MCF 10A (cell line): ENCODE measurements at regions not wholly inside any gene's neighbourhood (a gene's known extent, or its start where the extent isn't known, plus 50 kb on each side); places are given as distances from the start of the nearest gene placed in this dataset.

Experiments used
- BruUV-seq: library from RNA; stranded (reverse); fragments of 400-500 nt; replicated peaks from 2 replicates; lab custom pipeline; 2021; lab: Mats Ljungman, UMichigan
- CTCF ChIA-PET: fragments of 300-600 bp; sonication (Branson Sonifier 250); formaldehyde crosslinking; extraction: SDS; loops from one replicate; lab custom pipeline; 2021; ENCODE audit warnings: antibody characterized with exemption, inconsistent platforms; lab: Yijun Ruan, JAX
- POLR2A ChIA-PET: fragments of 300-600, 350-650 bp; sonication (Branson Sonifier 250); formaldehyde crosslinking; extraction: SDS; loops from one replicate; lab custom pipeline; 2020; ENCODE audit warnings: antibody characterized with exemption, inconsistent platforms; lab: Yijun Ruan, JAX
- DNase-seq: peaks from one replicate; pipeline ENCODE4 v3.0.0-alpha.2; 2018; ENCODE audit not compliant: unreplicated experiment
- H3K27ac Mint-ChIP-seq: one replicate; pipeline ENCODE4 v1.8.0; 2022; ENCODE audit warnings: mild to moderate bottlenecking, low read depth, mixed read lengths; ENCODE audit not compliant: unreplicated experiment
- H3K27me3 Mint-ChIP-seq: one replicate; pipeline ENCODE4 v1.8.0; 2022; ENCODE audit warnings: mixed read lengths; ENCODE audit not compliant: insufficient read depth, unreplicated experiment
- H3K36me3 Mint-ChIP-seq: one replicate; pipeline ENCODE4 v1.8.0; 2022; ENCODE audit warnings: mild to moderate bottlenecking, moderate library complexity, mixed read lengths; ENCODE audit not compliant: insufficient read depth, unreplicated experiment
- H3K4me1 Mint-ChIP-seq: one replicate; pipeline ENCODE4 v1.8.0; 2022; ENCODE audit warnings: mixed read lengths; ENCODE audit not compliant: insufficient read depth, unreplicated experiment
- H3K4me3 Mint-ChIP-seq: one replicate; pipeline ENCODE4 v1.8.0; 2022; ENCODE audit warnings: mild to moderate bottlenecking, moderate library complexity, mixed read lengths; ENCODE audit not compliant: unreplicated experiment
- H3K9me3 Mint-ChIP-seq: one replicate; pipeline ENCODE4 v1.8.0; 2022; ENCODE audit warnings: mixed read lengths; ENCODE audit not compliant: unreplicated experiment
- intact Hi-C: fragments of 100-400 bp; cut with micrococcal nuclease; formaldehyde crosslinking; loops from 2 replicates; pipeline ENCODE4 v1.14.1; 2022
- TF ChIP-seq, protein P1 (sequence below): fragments of 200-600 bp; IDR thresholded peaks from one replicate; pipeline ENCODE4 v1.8.0; 2022; ENCODE audit warnings: antibody characterized with exemption, mild to moderate bottlenecking; ENCODE audit not compliant: unreplicated experiment

DNA sequence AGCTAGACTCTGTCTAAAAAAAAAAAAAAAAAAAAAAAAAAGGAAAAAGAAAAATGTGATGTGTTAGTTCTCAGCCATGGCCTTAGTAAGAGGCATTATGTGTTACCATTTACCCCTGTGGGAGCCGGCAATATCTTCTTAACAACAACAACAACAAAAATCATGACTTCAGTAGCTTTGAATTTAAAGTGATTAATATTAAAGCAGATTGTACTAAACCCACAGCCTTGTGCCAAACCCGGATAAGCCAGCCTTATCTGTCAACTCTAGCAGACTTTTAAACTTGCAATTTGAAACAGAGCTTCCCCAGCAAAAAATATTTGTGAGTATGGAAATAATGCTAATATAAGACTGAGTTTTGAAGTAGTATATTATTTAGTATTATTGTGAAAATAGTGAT lies 462.1 kb upstream of the GNPDA2 start:
- TF ChIP-seq, protein P1, sequence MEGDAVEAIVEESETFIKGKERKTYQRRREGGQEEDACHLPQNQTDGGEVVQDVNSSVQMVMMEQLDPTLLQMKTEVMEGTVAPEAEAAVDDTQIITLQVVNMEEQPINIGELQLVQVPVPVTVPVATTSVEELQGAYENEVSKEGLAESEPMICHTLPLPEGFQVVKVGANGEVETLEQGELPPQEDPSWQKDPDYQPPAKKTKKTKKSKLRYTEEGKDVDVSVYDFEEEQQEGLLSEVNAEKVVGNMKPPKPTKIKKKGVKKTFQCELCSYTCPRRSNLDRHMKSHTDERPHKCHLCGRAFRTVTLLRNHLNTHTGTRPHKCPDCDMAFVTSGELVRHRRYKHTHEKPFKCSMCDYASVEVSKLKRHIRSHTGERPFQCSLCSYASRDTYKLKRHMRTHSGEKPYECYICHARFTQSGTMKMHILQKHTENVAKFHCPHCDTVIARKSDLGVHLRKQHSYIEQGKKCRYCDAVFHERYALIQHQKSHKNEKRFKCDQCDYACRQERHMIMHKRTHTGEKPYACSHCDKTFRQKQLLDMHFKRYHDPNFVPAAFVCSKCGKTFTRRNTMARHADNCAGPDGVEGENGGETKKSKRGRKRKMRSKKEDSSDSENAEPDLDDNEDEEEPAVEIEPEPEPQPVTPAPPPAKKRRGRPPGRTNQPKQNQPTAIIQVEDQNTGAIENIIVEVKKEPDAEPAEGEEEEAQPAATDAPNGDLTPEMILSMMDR, result no peak
- no peak for DNase-seq
- Mint-ChIP-seq H3K4me3 (no peak overlapping the region), H3K27me3 (no peaks in the 10 kb centered on the region), H3K27ac (no peak overlapping the region), H3K36me3 (no peaks in the 10 kb centered on the region), H3K4me1 (peaks cover 6% of the 10 kb centered on the region), H3K9me3 (peaks cover 7% of the 10 kb centered on the region)
- intact Hi-C loops, result no loop called here
- BruUV-seq, result no TSS peak
- ChIA-PET POLR2A (no interaction called here), CTCF (interaction anchor here (0.6 kb wide), 1 partner anchor 1141 kb away, joined by 4 read pairs; no protein-coding TSS in a partner anchor)

- Mint-ChIP-seq H3K9me3 (peaks cover 7% of the 10 kb centered on the region), H3K4me1 (peaks cover 6% of the 10 kb centered on the region), H3K27ac (no peak overlapping the region), H3K36me3 (no peaks in the 10 kb centered on the region), H3K27me3 (no peaks in the 10 kb centered on the region), H3K4me3 (no peak overlapping the region)
- TF ChIP-seq, protein P1, result no peak
- ChIA-PET CTCF (interaction anchor here (0.6 kb wide), 1 partner anchor 266 kb away, joined by 3 read pairs; no protein-coding TSS in a partner anchor), POLR2A (no interaction called here)
- no peak for DNase-seq
- intact Hi-C loops, result no loop called here
- BruUV-seq, result no TSS peak
Observed at GRCh38 chr4:45186249-45186648, 459.9 kb upstream of the GNPDA2 start.

DNA sequence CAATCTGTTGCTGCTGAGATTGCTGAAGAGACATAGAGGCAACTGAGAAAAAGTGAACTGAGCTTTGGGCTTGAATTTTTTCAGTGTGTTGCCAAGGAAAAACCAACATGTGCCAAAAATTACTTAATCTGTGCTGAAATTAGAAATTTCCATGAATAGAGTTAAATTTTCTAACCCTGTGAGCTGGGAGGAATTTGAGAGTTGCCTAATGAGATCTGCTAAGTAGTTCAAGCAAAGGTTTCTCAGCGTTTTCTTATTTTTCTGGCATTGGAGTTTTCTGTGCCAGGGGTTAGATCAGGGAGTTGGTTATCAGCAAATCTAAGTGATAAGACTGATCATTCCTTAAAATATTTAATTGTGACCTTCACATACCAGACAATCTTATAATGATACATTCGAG lies 457.5 kb upstream of the GNPDA2 start:
- BruUV-seq, result no TSS peak
- ChIA-PET POLR2A (no interaction called here), CTCF (no interaction called here)
- Mint-ChIP-seq H3K9me3 (peaks cover 7% of the 10 kb centered on the region), H3K4me3 (no peak overlapping the region), H3K27me3 (no peaks in the 10 kb centered on the region), H3K27ac (no peak overlapping the region), H3K4me1 (peaks cover 6% of the 10 kb centered on the region), H3K36me3 (no peaks in the 10 kb centered on the region)
- intact Hi-C loops, result no loop called here
- TF ChIP-seq, protein P1, result no peak
- no peak for DNase-seq

GRCh38 chr4:45172636-45173035 lies 446.3 kb upstream of the GNPDA2 start:
- CTCF ChIA-PET, result no interaction called here
- intact Hi-C loops, result no loop called here
- BruUV-seq, result no TSS peak
- Mint-ChIP-seq H3K36me3 (no peaks in the 10 kb centered on the region), H3K27me3 (no peaks in the 10 kb centered on the region), H3K4me3 (no peak overlapping the region), H3K9me3 (peaks cover 20% of the 10 kb centered on the region), H3K4me1 (no peaks in the 10 kb centered on the region), H3K27ac (no peak overlapping the region)
- no peak for DNase-seq
- POLR2A ChIA-PET, result no interaction called here
- TF ChIP-seq, protein P1, result no peak
